B cell (primary cell): ENCODE measurements at regions not wholly inside any gene's neighbourhood (a gene's known extent, or its start where the extent isn't known, plus 50 kb on each side); places are given as distances from the start of the nearest gene placed in this dataset.

Experiments
- CTCF ChIP-seq: fragments of 200-600 bp; IDR thresholded peaks from one replicate; pipeline ENCODE4 v1.8.0; 2022; ENCODE audit warnings: antibody characterized with exemption, mild to moderate bottlenecking
- EZH2 ChIP-seq: IDR thresholded peaks from 2 replicates; pipeline ENCODE4 v1.6.1; 2012; ENCODE audit warnings: borderline replicate concordance, low read depth, mild to moderate bottlenecking, moderate library complexity, low read length; ENCODE audit not compliant: insufficient read depth, poor library complexity, severe bottlenecking

- TF ChIP-seq CTCF (no peak), EZH2 (no peak)
Measured at GRCh38 chr18:68607852-68608251, 107.1 kb downstream of the TMX3 start.
